Upper lobe of left lung (tissue), 4 donors: ENCODE measurements at regions not wholly inside any gene's neighbourhood (a gene's known extent, or its start where the extent isn't known, plus 50 kb on each side); places are given as distances from the start of the nearest gene placed in this dataset.

Experiments used
- POLR2A ChIP-seq, 4 donors: fragments of 450-650 bp; IDR thresholded peaks; one replicate each; pipeline ENCODE4 v1.5.1; 2016 to 2017; ENCODE audit warnings: antibody characterized with exemption in 4 of 4, mild to moderate bottlenecking in 2 of 4
- POLR2AphosphoS5 ChIP-seq, 2 donors: sonication (generic); formaldehyde crosslinking; IDR thresholded peaks; one replicate each; pipeline ENCODE4 v1.5.1; 2017; ENCODE audit warnings: antibody characterized with exemption in 2 of 2
- TF ChIP-seq, protein P1 (sequence below), 6 experiments: fragments of 450-650 bp in 4 of 6; fragments of 200-600 bp in 2 of 6; sonication (generic) in 2 of 6; IDR thresholded peaks; one replicate each; pipeline ENCODE4 v1.5.1; 2016 to 2019; ENCODE audit warnings: antibody characterized with exemption in 6 of 6

DNA sequence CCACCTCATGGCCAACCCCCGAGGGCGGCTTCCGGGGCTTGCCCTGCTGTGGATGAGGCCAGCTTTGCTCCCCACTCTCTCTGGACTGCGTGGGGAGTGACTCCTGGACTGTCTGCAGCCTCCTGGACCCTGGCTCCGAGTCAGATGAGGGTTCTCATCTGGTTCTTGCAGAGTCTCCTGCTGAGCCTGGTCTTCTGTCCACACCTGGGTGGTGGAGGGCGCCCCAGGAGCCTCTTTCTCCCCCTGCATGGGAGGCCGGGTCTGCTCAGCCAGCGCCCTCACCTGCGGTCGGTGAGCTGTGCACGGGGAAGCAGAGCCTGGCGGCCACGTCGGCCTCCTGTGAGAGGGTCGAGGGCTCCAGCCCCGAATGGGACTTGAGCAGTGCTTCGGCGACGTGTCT is 78.3 kb downstream of the RTP5 start:
- TF ChIP-seq, protein P1, sequence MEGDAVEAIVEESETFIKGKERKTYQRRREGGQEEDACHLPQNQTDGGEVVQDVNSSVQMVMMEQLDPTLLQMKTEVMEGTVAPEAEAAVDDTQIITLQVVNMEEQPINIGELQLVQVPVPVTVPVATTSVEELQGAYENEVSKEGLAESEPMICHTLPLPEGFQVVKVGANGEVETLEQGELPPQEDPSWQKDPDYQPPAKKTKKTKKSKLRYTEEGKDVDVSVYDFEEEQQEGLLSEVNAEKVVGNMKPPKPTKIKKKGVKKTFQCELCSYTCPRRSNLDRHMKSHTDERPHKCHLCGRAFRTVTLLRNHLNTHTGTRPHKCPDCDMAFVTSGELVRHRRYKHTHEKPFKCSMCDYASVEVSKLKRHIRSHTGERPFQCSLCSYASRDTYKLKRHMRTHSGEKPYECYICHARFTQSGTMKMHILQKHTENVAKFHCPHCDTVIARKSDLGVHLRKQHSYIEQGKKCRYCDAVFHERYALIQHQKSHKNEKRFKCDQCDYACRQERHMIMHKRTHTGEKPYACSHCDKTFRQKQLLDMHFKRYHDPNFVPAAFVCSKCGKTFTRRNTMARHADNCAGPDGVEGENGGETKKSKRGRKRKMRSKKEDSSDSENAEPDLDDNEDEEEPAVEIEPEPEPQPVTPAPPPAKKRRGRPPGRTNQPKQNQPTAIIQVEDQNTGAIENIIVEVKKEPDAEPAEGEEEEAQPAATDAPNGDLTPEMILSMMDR (IDR thresholded peaks at IDR 0.05): no peak
- no peak for TF ChIP-seq POLR2A (IDR thresholded peaks at IDR 0.05)
- no peak for TF ChIP-seq POLR2AphosphoS5 (IDR thresholded peaks at IDR 0.05)
